NCI-H526 treated with DMSO at 0.1 percent for 48 hours (cell line): ENCODE measurements at regions not wholly inside any gene's neighbourhood (a gene's known extent, or its start where the extent isn't known, plus 50 kb on each side); places are given as distances from the start of the nearest gene placed in this dataset.
A peak's percentile ranks its signal among the peaks of the same experiment; 100 is the strongest.
"Not testable (repeated sequence)": the region's sequence is repeated elsewhere in the genome, so short reads cannot be mapped to it uniquely, and the experiment has no call there.

Experiments used
- DNase-seq: peaks from one replicate; lab custom pipeline; 2025; lab: John Stamatoyannopoulos, UW

- DNase-seq, result no peak
These were observed 74.1 kb downstream of the SLC35B3 start for GRCh38 chr6:8361259-8361658.

GRCh38 chr6:8352966-8353340 lies 82.4 kb downstream of the SLC35B3 start:
- DNase-seq, result no peak

- DNase-seq, result peak; percentile 93
These were observed 82.9 kb downstream of the SLC35B3 start for GRCh38 chr6:8352335-8352965.

GRCh38 chr6:8343600-8343999 lies 91.7 kb downstream of the SLC35B3 start:
- no peak for DNase-seq

- DNase-seq, result peak; percentile 70
These were observed 93.0 kb downstream of the SLC35B3 start for GRCh38 chr6:8342241-8342819.

- DNase-seq, result no peak
These were observed 98.2 kb downstream of the SLC35B3 start for GRCh38 chr6:8337147-8337546.

- no peak for DNase-seq
These were observed 98.8 kb downstream of the SLC35B3 start for GRCh38 chr6:8336406-8337057.

- no peak for DNase-seq
These were observed 99.4 kb downstream of the SLC35B3 start for GRCh38 chr6:8335896-8336295.

- DNase-seq, result no peak
These were observed 100.0 kb downstream of the SLC35B3 start for GRCh38 chr6:8335381-8335780.

- no peak for DNase-seq
These were observed 101.2 kb downstream of the SLC35B3 start for GRCh38 chr6:8334113-8334512.

GRCh38 chr6:8329562-8329961 lies 105.8 kb downstream of the SLC35B3 start:
- DNase-seq, result peak; percentile 71

GRCh38 chr6:8325743-8326142 lies 109.6 kb downstream of the SLC35B3 start:
- DNase-seq, result no peak

- DNase-seq, result no peak
These were observed 112.7 kb downstream of the SLC35B3 start for GRCh38 chr6:8322659-8323058.

GRCh38 chr6:8321671-8322404 lies 113.5 kb downstream of the SLC35B3 start:
- DNase-seq, result no peak

- no peak for DNase-seq
These were observed 120.2 kb downstream of the SLC35B3 start for GRCh38 chr6:8315154-8315553.

GRCh38 chr6:8301502-8301901 lies 133.8 kb downstream of the SLC35B3 start:
- no peak for DNase-seq

- DNase-seq, result peak; percentile 70
These were observed 136.3 kb downstream of the SLC35B3 start for GRCh38 chr6:8299034-8299433.

GRCh38 chr6:8282946-8283345 lies 152.4 kb downstream of the SLC35B3 start:
- DNase-seq, result not testable (repeated sequence)

GRCh38 chr6:8282380-8282779 lies 153.0 kb downstream of the SLC35B3 start:
- no peak for DNase-seq

GRCh38 chr6:8279041-8279805 lies 156.1 kb downstream of the SLC35B3 start:
- peak; percentile 27 for DNase-seq

GRCh38 chr6:8278562-8278961 lies 156.8 kb downstream of the SLC35B3 start:
- DNase-seq, result no peak

GRCh38 chr6:8277769-8278168 lies 157.6 kb downstream of the SLC35B3 start:
- no peak for DNase-seq
